ENCODE measurements at regions not wholly inside any gene's neighbourhood (a gene's known extent, or its start where the extent isn't known, plus 50 kb on each side); places are given as distances from the start of the nearest gene placed in this dataset.

- Histone ChIP-seq H2BK120ac (ENCODE audit: low read depth, low read length) (no peak overlapping the region), H3K23ac (ENCODE audit: low read length in 2 of 2) (no peak overlapping the region), H3K4me1 (ENCODE audit: control insufficient read depth, insufficient read depth, low read depth, low read length) (peaks cover 5% of the 10 kb centered on the region), H3K18ac (ENCODE audit: low read depth in 1 of 2, low read length in 2 of 2) (no peak overlapping the region), H3K4me2 (ENCODE audit: low read length, poor library complexity, severe bottlenecking) (no peak overlapping the region), H3K9ac (ENCODE audit: low read length) (no peak overlapping the region), H3K36me3 (ENCODE audit: control insufficient read depth in 1 of 2, insufficient read depth in 2 of 2, low read depth in 1 of 2, low read length in 2 of 2) (no peaks in the 10 kb centered on the region), H3K4me3 (ENCODE audit: insufficient read depth in 1 of 2, low read depth in 1 of 2, low read length in 2 of 2) (no peak overlapping the region), H4K8ac (ENCODE audit: low read length) (no peak overlapping the region), H4K91ac (ENCODE audit: low read length) (no peak overlapping the region), H2BK15ac (ENCODE audit: low read depth, poor library complexity, severe bottlenecking) (no peak overlapping the region), H3K14ac (ENCODE audit: low read length in 2 of 2) (no peak overlapping the region), H3K79me1 (replicated peaks; ENCODE audit: low read length, poor library complexity, severe bottlenecking) (no peaks in the 10 kb centered on the region), H2BK12ac (ENCODE audit: low read length in 2 of 2) (no peak overlapping the region), H2AFZ (ENCODE audit: low read depth, low read length) (no peak overlapping the region), H3K9me3 (ENCODE audit: control insufficient read depth, low read length) (no peaks in the 10 kb centered on the region), H2BK5ac (ENCODE audit: low read depth, low read length, poor library complexity, severe bottlenecking) (no peak overlapping the region), H3K4ac (ENCODE audit: low read depth in 1 of 2, low read length in 2 of 2) (no peak overlapping the region), H3K27ac (ENCODE audit: low read length, poor library complexity, severe bottlenecking) (no peak overlapping the region), H3K27me3 (ENCODE audit: control insufficient read depth in 1 of 2, insufficient read depth in 1 of 2, low read length in 2 of 2) (peaks cover 0 to 4% of the 10 kb centered on the region in 2 experiments), H2AK5ac (ENCODE audit: low read length, severe bottlenecking) (no peak overlapping the region)
- 96% methylated on average over 2 of the region's 2 CpGs for WGBS
- no peak for DNase-seq
These were observed 312.0 kb downstream of the TLE1 start for GRCh38 chr9:81377320-81377719.

GRCh38 chr9:81375187-81376100 is 313.9 kb downstream of the TLE1 start:
- Histone ChIP-seq H3K9me3 (ENCODE audit: control insufficient read depth, low read length) (no peaks in the 10 kb centered on the region), H3K18ac (ENCODE audit: low read depth in 1 of 2, low read length in 2 of 2) (peak overlapping the region; percentile 3 to 55), H2BK12ac (ENCODE audit: low read length in 2 of 2) (no peak overlapping the region), H3K4me1 (ENCODE audit: control insufficient read depth, insufficient read depth, low read depth, low read length) (no peaks in the 10 kb centered on the region), H3K14ac (ENCODE audit: low read length in 2 of 2) (no peak overlapping the region), H4K91ac (ENCODE audit: low read length) (no peak overlapping the region), H3K4ac (ENCODE audit: low read depth in 1 of 2, low read length in 2 of 2) (no peak overlapping the region), H3K27ac (ENCODE audit: low read length, poor library complexity, severe bottlenecking) (no peak overlapping the region), H2BK15ac (ENCODE audit: low read depth, poor library complexity, severe bottlenecking) (no peak overlapping the region), H3K23ac (ENCODE audit: low read length in 2 of 2) (no peak overlapping the region), H3K4me3 (ENCODE audit: insufficient read depth in 1 of 2, low read depth in 1 of 2, low read length in 2 of 2) (no peak overlapping the region), H2BK5ac (ENCODE audit: low read depth, low read length, poor library complexity, severe bottlenecking) (no peak overlapping the region), H3K36me3 (ENCODE audit: control insufficient read depth in 1 of 2, insufficient read depth in 2 of 2, low read depth in 1 of 2, low read length in 2 of 2) (no peaks in the 10 kb centered on the region), H2AFZ (ENCODE audit: low read depth, low read length) (no peak overlapping the region), H2AK5ac (ENCODE audit: low read length, severe bottlenecking) (no peak overlapping the region), H3K4me2 (ENCODE audit: low read length, poor library complexity, severe bottlenecking) (no peak overlapping the region), H3K79me1 (replicated peaks; ENCODE audit: low read length, poor library complexity, severe bottlenecking) (no peaks in the 10 kb centered on the region), H2BK120ac (ENCODE audit: low read depth, low read length) (no peak overlapping the region), H4K8ac (ENCODE audit: low read length) (peak overlapping the region; percentile 29), H3K9ac (ENCODE audit: low read length) (no peak overlapping the region), H3K27me3 (ENCODE audit: control insufficient read depth in 1 of 2, insufficient read depth in 1 of 2, low read length in 2 of 2) (peaks cover 0 to 4% of the 10 kb centered on the region in 2 experiments)
- peak; percentile 29 for DNase-seq
- 77% methylated on average over 7 of the region's 10 CpGs for WGBS

- H3K23ac ChIP-seq (ENCODE audit: low read length in 2 of 2) = no peak overlapping the region
- H3K36me3 ChIP-seq (ENCODE audit: control insufficient read depth in 1 of 2, insufficient read depth in 2 of 2, low read depth in 1 of 2, low read length in 2 of 2) = no peaks in the 10 kb centered on the region
- H2AFZ ChIP-seq (ENCODE audit: low read depth, low read length) = no peak overlapping the region
- no peak for DNase-seq
- no peak overlapping the region for H2BK15ac ChIP-seq (ENCODE audit: low read depth, poor library complexity, severe bottlenecking)
- no peak overlapping the region for H4K8ac ChIP-seq (ENCODE audit: low read length)
- 41% methylated on average over 3 of the region's 4 CpGs for WGBS
- peaks cover 0 to 4% of the 10 kb centered on the region in 2 experiments for H3K27me3 ChIP-seq (ENCODE audit: control insufficient read depth in 1 of 2, insufficient read depth in 1 of 2, low read length in 2 of 2)
- no peak overlapping the region for H3K4ac ChIP-seq (ENCODE audit: low read depth in 1 of 2, low read length in 2 of 2)
- H3K9ac ChIP-seq (ENCODE audit: low read length) = no peak overlapping the region
- H3K14ac ChIP-seq (ENCODE audit: low read length in 2 of 2) = no peak overlapping the region
- H3K79me1 ChIP-seq (replicated peaks; ENCODE audit: low read length, poor library complexity, severe bottlenecking) = no peaks in the 10 kb centered on the region
- no peak overlapping the region for H2AK5ac ChIP-seq (ENCODE audit: low read length, severe bottlenecking)
- no peaks in the 10 kb centered on the region for H3K4me1 ChIP-seq (ENCODE audit: control insufficient read depth, insufficient read depth, low read depth, low read length)
- H3K9me3 ChIP-seq (ENCODE audit: control insufficient read depth, low read length) = no peaks in the 10 kb centered on the region
- no peak overlapping the region for H3K4me3 ChIP-seq (ENCODE audit: insufficient read depth in 1 of 2, low read depth in 1 of 2, low read length in 2 of 2)
- peak overlapping the region in 1 of 2 experiments; percentile 2 for H2BK12ac ChIP-seq (ENCODE audit: low read length in 2 of 2)
- H3K18ac ChIP-seq (ENCODE audit: low read depth in 1 of 2, low read length in 2 of 2) = peak overlapping the region; percentile 11 to 77
- H3K4me2 ChIP-seq (ENCODE audit: low read length, poor library complexity, severe bottlenecking) = no peak overlapping the region
- H2BK5ac ChIP-seq (ENCODE audit: low read depth, low read length, poor library complexity, severe bottlenecking) = no peak overlapping the region
- H2BK120ac ChIP-seq (ENCODE audit: low read depth, low read length) = no peak overlapping the region
- H3K27ac ChIP-seq (ENCODE audit: low read length, poor library complexity, severe bottlenecking) = no peak overlapping the region
- H4K91ac ChIP-seq (ENCODE audit: low read length) = no peak overlapping the region
These were observed 314.7 kb downstream of the TLE1 start for GRCh38 chr9:81374459-81375186.

DNA sequence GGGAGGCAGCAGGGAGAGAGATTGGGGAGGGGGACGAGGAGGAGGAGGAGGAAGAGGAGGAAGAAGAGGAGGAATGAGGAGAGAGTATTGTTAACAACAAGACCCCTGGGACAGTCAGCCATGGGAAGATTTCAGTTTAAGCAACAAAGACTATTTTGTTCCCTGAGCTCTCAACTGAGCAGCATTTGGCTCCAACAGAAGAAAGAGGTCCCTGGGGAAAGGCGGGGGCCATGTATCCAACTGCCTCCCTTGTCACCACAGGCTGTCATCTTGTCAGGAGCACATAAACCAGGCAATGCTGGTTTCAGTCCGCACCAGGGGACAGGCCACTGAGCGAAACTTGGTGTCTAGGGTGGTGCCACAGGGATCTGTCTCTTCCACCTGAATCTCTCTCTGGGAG is 316.1 kb downstream of the TLE1 start:
- 95% methylated on average over 4 of the region's 4 CpGs for WGBS
- peak overlapping the region; percentile 3 for H4K91ac ChIP-seq (ENCODE audit: low read length)
- no peaks in the 10 kb centered on the region for H3K79me1 ChIP-seq (replicated peaks; ENCODE audit: low read length, poor library complexity, severe bottlenecking)
- H3K36me3 ChIP-seq (ENCODE audit: control insufficient read depth in 1 of 2, insufficient read depth in 2 of 2, low read depth in 1 of 2, low read length in 2 of 2) = no peaks in the 10 kb centered on the region
- no peak overlapping the region for H3K18ac ChIP-seq (ENCODE audit: low read depth in 1 of 2, low read length in 2 of 2)
- H3K14ac ChIP-seq (ENCODE audit: low read length in 2 of 2) = no peak overlapping the region
- no peak overlapping the region for H2AK5ac ChIP-seq (ENCODE audit: low read length, severe bottlenecking)
- H3K23ac ChIP-seq (ENCODE audit: low read length in 2 of 2) = no peak overlapping the region
- H2BK15ac ChIP-seq (ENCODE audit: low read depth, poor library complexity, severe bottlenecking) = peak overlapping the region; percentile 75
- H3K9me3 ChIP-seq (ENCODE audit: control insufficient read depth, low read length) = no peaks in the 10 kb centered on the region
- H3K4me3 ChIP-seq (ENCODE audit: insufficient read depth in 1 of 2, low read depth in 1 of 2, low read length in 2 of 2) = no peak overlapping the region
- H3K9ac ChIP-seq (ENCODE audit: low read length) = no peak overlapping the region
- H3K27ac ChIP-seq (ENCODE audit: low read length, poor library complexity, severe bottlenecking) = no peak overlapping the region
- peaks cover 0 to 4% of the 10 kb centered on the region in 2 experiments for H3K27me3 ChIP-seq (ENCODE audit: control insufficient read depth in 1 of 2, insufficient read depth in 1 of 2, low read length in 2 of 2)
- H2BK12ac ChIP-seq (ENCODE audit: low read length in 2 of 2) = peak overlapping the region in 1 of 2 experiments; percentile 52
- no peaks in the 10 kb centered on the region for H3K4me1 ChIP-seq (ENCODE audit: control insufficient read depth, insufficient read depth, low read depth, low read length)
- H3K4me2 ChIP-seq (ENCODE audit: low read length, poor library complexity, severe bottlenecking) = no peak overlapping the region
- no peak overlapping the region for H4K8ac ChIP-seq (ENCODE audit: low read length)
- no peak for DNase-seq
- H2BK5ac ChIP-seq (ENCODE audit: low read depth, low read length, poor library complexity, severe bottlenecking) = no peak overlapping the region
- no peak overlapping the region for H2AFZ ChIP-seq (ENCODE audit: low read depth, low read length)
- no peak overlapping the region for H3K4ac ChIP-seq (ENCODE audit: low read depth in 1 of 2, low read length in 2 of 2)
- H2BK120ac ChIP-seq (ENCODE audit: low read depth, low read length) = no peak overlapping the region

Measured in mesenchymal stem cell (in vitro differentiated cells and primary cell).